T-helper 1 cell treated with Interleukin-12 subunit alpha and Interleukin-12 subunit beta and Interleukin-4 antibody, amounts not matched to agents 30 μg/mL and 1 μg/mL, for 36 hours (primary cell): ENCODE measurements at regions not wholly inside any gene's neighbourhood (a gene's known extent, or its start where the extent isn't known, plus 50 kb on each side); places are given as distances from the start of the nearest gene placed in this dataset.

ENCODE experiments used
- H3K27ac Mint-ChIP-seq: one replicate; pipeline ENCODE4 v1.8.0; 2021; ENCODE audit warnings: mild to moderate bottlenecking, mixed read lengths
- H3K27me3 Mint-ChIP-seq: one replicate; pipeline ENCODE4 v1.8.0; 2021; ENCODE audit warnings: low read depth, mixed read lengths
- H3K36me3 Mint-ChIP-seq: one replicate; pipeline ENCODE4 v1.8.0; 2021; ENCODE audit warnings: low read depth, mixed read lengths
- H3K4me1 Mint-ChIP-seq: one replicate; pipeline ENCODE4 v1.8.0; 2021; ENCODE audit warnings: low read depth, mixed read lengths
- H3K4me3 Mint-ChIP-seq: one replicate; pipeline ENCODE4 v1.8.0; 2021; ENCODE audit warnings: mild to moderate bottlenecking, moderate library complexity, mixed read lengths
- H3K9me3 Mint-ChIP-seq: one replicate; pipeline ENCODE4 v1.8.0; 2021; ENCODE audit warnings: mixed read lengths

DNA sequence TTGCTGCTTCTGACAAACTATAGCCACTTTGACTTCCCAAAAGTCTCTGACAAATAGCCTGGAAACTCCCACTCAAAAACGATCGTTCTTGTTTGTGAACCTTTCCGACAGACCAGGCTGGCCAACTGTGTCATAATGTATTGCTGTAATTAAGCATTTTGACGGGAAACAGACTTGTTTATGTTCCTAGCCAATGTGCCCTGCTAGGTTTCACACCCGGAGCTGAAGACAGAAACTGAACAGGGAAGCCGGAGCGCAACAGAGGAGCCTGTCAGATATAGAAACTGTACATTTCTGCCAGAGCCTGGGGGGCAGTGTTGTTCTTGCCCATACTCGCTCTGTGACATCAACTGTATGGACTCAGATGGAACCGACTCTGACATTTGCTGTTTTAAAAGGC, 55.3 kb upstream of the C7orf33 start:
- H3K27me3 Mint-ChIP-seq = no peaks in the 10 kb centered on the region
- H3K9me3 Mint-ChIP-seq = no peaks in the 10 kb centered on the region
- peak overlapping the region; percentile 60 for H3K27ac Mint-ChIP-seq
- H3K4me1 Mint-ChIP-seq = peaks cover 8% of the 10 kb centered on the region
- no peak overlapping the region for H3K4me3 Mint-ChIP-seq
- H3K36me3 Mint-ChIP-seq = peaks cover 2% of the 10 kb centered on the region

DNA sequence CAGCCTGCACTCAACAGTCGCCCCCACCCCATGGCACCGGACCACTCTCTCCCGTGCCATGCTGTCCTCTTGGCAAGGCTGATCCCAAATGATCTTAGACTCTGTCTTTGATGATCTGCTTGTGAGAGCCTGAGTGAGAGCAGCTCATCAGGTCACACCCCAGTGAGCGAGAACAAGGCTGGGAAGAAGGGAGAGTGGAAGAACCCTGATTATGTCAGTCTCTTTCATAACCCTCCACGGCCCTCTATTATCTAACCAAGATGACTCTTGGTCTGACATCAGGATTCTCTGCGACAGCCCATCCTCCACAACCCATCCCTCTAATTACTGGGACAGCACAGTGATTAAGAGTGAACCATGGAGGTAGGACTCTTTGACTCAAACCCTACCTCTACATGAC, 53.1 kb upstream of the C7orf33 start:
- Mint-ChIP-seq H3K36me3 (peaks cover 2% of the 10 kb centered on the region), H3K27ac (no peak overlapping the region), H3K4me3 (no peak overlapping the region)

DNA sequence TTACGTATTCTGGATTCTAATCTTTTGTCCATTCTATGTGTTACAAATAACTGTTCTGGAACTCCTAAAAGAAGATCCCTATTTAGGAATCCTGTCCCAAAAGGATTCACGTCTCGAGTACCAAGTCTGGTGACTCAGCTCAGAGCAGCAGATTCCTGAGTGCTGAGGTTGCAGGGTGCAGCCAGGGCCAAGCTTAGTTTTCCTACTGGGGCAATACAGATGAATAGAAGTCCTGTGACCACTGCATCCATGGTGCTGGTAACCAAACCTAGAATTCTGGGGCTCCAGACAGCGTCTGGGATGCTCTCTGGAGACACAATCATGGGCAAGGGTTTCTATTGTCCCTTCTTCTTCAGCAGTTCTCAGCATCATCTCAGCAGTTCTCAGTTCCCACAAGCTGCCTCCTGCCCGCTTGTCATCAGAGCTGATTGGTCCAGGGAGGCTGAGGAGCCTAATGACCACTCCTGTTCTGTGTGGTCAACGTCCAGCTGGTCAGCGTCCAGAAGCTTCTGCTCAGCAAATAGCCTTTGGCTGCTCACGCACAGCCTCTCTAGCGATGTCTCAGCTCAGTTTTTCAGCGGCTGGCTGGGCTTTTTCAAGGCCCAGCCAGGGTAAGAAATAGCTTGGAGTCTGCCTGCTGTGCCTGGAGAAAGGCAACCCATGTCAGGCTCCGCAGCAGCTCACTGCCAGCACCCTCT, 50.4 kb upstream of the C7orf33 start:
- H3K27ac Mint-ChIP-seq = no peak overlapping the region
- no peak overlapping the region for H3K4me3 Mint-ChIP-seq
- H3K4me1 Mint-ChIP-seq = peaks cover 5% of the 10 kb centered on the region
- no peaks in the 10 kb centered on the region for H3K36me3 Mint-ChIP-seq
- H3K9me3 Mint-ChIP-seq = no peaks in the 10 kb centered on the region
- no peaks in the 10 kb centered on the region for H3K27me3 Mint-ChIP-seq

More for the DNA sequence above, 53.1 kb upstream of the C7orf33 start:
- H3K27me3 Mint-ChIP-seq = no peaks in the 10 kb centered on the region
- H3K9me3 Mint-ChIP-seq = no peaks in the 10 kb centered on the region
- H3K4me1 Mint-ChIP-seq = peaks cover 8% of the 10 kb centered on the region
